ENCODE measurements at regions not wholly inside any gene's neighbourhood (a gene's known extent, or its start where the extent isn't known, plus 50 kb on each side); places are given as distances from the start of the nearest gene placed in this dataset.

DNA sequence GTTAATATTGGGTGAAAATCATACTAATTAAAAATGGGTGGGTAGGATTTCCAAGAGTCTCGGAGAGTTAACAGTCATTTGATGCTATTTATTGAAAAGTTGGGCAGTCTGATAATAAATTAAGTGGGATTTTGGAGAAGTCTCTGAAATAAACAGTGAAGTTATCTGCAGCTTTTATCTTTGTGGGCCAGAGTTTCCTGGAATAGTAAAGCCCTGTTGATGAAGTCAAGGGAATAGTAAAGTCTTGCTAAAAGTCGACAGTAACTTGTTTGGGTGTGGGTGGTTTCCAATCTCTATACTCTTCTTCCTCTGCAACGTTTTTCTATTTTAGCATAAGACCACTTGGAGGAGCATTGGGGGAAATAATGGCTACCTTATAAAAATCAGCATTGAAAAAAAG, 493.6 kb downstream of the EPM2A start:
- no peak for DNase-seq (ENCODE audit: low spot score)

DNA sequence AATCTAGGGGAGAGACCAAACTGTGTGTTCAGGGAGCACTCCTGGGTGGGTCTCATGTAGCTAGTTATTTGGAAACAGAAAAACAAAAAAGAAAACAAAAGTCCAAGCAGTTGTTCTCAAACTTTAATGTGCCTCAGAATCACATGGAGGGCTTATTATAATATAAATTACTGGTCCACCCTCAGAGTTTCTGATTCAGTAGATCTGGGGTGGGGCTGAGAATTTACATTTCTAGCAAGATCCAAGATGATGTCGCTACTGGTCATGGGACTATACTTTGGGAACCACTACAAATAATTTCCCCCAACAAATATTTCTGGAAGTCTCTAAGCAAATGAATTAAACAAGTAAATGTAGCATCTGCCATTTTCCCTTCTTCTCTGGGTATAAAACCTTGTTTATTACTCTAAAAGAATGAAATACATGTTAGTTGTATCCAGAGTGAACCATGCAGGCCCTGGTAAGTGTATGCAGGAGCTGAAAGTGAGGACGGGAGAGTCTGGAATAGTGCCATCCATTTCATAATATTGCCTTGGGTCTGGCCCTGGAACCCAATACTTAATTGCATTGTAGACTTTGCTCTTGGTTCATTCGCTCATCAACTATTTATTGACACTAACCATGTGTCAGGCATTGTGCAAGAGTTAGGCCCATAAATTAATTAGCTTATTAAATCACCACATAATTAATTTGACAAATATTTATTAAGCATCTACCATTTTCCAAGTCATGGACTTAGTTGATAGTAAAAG, 490.8 kb downstream of the EPM2A start:
- DNase-seq (ENCODE audit: low spot score), result no peak

DNA sequence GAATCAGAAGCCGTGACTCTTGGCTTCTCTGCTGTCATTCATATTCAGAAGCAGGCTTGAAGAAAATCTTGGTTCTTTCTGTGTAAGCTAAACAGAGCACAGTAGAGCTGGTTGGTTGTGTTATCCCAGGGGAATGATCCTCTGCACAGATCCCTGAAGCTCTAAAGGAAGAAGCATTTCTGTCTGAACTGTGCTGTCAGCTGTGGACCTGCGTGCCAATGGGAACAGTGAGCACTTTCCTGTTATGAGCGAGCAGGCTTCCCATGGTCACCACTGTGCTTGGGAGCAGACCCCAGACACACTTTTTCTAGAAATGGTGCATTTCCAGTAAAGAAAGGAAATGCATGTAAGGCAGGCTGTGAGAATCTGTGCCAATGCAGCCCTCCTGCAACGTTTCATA, 490.2 kb downstream of the EPM2A start:
- DNase-seq (ENCODE audit: low spot score), result peak; percentile 12

DNA sequence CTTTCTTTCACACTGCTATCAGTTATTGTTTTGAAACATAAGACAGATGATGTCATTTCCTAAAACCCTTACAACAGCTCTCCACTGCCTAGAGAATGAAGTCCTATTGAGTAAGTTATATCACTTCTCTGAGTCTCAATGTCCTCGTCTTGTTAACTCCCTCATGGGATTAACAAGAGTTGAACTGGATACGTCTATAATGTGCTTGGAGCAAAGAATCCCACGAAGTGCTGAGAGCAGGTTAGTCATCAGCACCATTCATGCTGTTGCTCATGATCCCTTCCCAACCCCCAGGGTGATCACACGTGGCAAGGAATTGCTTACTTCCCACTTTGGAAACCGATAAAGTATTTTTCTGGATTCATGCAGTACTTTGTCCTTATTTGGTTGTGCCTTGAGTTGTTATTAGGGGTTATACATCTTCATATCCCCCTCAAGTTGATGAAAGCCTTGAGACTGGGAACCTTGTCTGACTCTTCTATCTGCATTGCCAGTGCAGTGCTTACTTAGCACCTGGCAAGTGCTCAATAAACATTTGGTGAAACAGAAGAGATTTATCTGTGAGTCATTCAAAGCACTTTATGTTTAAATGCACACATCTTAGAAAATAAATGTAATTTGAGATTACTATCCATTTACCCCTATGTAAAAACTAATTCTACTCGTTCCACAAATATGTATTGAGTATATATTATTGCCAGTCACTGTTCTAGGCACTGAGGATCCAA, 487.5 kb downstream of the EPM2A start:
- peak; percentile 17 for DNase-seq (ENCODE audit: low spot score)

DNA sequence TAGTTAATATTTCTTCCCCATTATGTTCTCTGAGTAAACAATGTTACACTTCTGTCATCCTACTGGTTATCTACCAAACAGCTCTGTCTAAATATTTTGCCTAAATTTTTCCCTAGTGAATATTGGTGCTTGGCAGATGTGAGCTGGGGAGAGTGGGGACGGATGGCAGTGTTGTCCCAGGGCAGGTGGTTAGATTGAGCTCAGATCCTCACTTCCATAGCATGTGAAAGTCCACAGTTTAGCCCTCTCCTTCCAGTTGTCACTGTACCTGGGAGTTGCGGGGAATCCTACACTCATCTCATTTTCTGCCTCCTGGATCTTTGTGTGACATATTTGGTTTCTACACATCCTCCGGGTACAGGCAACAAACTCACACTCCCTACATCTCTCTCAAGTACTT, 484.9 kb downstream of the EPM2A start:
- DNase-seq (ENCODE audit: low spot score), result no peak

DNA sequence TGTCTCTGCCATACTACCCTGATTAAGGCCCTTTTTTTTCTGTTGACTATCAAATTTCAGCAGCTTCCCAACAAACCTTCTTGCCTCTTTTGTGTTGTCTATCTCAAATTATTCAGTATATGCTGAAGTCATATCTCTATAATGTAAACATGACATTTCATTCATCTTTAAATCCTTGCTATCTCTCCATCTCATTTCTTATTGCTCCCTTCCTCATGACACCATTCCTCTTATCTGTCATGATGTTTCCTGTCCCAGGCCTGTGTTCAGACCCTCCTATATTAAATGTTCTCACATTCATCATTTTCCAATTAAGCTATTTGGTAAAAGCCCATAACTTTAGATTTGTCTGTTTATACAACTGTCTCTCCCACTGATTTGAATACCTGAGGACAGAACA, 482.6 kb downstream of the EPM2A start:
- no peak for DNase-seq (ENCODE audit: low spot score)

DNA sequence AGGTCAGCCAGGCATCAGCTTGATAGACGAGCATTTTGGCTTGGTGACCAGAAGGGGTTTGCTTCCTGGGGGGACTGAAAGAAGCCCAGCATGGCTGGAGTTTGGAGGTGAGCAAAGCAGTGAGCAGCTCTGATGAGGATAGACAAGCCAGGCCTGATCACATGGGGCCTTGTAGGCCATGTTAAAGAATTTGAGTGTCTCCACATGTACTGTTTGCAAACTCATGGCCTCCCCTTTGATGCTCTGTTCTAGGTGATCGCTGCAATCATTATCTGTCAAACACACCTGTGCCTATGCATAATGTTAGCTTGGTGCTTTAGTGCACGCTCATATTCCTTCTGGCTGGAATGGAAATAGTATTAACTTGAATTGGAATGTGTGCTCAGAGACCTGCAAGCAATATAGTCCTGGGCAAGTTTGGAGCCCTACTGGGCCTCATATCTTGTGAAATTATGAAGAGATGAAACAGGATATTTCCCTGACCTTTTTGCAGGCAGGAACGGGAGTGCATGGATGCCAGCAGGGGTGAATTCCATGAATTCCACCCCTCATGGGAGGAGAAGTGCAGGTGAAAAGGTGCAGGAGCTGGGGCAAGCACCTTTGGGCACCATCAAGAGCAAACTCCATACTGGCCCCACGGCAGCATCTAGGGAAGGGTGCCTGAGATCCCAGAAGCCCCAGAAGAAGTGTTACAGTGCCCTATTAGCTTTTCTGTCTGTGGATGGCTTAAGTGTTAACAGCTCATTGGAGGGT, 480.5 kb downstream of the EPM2A start:
- no peak for DNase-seq (ENCODE audit: low spot score)

DNA sequence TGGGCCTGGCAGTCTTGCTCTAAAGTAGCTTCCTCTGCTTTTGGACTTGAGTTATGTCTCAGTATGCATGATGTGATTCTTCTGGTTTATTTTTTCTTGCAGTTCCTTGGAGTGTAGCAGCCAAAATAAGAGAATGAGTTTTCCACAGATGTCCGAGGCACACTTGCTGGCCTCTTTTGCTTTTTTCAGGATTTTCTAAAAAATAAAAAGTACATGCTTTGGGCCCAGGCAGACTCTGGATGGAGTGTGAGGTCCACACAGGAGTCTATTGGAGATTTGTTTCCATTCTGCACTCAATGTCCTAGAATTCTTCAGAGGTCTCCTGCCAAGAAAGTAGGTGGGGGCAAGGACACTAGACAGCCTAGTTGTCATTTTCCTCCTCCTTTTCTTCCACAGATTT, 477.6 kb downstream of the EPM2A start:
- no peak for DNase-seq (ENCODE audit: low spot score)

DNA sequence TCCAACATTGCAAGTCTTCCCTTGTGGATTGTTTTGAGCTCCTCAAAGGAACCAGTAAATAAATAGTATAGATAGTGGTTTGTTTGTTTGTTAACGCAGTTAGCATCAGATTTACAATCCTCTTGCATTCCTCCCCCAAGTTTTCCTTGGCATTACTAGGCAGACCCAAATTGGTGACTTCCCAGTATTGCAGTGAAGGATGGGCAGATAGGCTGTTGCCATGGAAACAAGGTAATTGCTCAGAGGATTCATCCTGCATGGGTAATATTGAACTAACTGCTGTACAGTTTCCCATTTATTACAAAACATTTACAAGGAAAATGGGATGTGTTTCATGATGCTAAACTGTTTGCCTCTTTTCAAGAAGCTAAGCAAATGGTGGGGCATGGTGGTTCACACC, 477.2 kb downstream of the EPM2A start:
- DNase-seq (ENCODE audit: low spot score), result no peak

DNA sequence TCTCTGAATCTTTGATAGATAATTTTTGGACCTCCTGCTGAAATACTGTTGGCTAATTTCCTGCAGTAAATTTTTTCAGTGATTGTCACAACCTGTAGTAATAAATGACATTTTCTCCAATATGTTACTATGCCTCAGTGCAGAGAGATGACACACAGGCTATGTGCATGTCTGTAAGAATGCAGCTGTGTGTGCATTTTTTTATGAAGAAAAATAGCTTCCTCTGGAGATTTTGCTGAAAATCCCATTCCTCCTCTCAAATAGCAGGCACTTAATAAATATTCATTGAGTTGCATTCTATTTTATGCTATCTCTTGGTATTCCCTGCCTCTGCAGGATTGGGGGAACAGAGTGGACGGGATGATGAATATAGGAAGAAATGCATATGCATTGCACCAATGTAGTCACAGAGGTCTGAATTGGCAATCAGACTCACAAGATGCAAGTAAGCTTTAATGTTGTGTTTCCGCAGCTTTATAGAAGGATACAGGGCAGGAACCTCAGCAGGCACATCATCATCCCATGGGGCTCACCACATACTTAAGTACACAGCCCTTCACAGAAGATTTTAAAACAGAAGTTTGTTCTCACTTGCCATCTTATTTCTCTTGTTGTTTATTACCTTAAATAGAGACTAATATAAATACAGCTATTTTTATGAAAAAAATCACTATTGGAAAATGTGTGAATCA, 474.7 kb downstream of the EPM2A start:
- no peak for DNase-seq (ENCODE audit: low spot score)

DNA sequence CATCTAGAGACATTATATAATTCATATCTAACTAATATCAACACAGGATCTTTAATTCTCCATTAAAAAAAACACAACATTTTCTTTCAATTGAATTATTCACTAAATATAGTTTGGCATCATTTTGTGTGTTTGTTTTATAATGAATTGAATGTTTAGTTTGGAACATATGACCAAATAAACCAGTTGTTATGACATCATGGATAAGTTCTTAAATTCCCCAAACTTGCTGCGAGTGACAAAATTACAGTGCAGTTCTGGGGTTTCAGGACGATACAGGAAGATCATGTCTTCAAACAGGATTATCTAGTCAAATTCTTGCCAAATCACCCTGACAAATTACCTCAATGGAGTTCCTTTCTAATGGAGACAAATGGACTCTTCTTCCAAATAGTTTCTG, 473.6 kb downstream of the EPM2A start:
- DNase-seq (ENCODE audit: low spot score), result no peak

DNA sequence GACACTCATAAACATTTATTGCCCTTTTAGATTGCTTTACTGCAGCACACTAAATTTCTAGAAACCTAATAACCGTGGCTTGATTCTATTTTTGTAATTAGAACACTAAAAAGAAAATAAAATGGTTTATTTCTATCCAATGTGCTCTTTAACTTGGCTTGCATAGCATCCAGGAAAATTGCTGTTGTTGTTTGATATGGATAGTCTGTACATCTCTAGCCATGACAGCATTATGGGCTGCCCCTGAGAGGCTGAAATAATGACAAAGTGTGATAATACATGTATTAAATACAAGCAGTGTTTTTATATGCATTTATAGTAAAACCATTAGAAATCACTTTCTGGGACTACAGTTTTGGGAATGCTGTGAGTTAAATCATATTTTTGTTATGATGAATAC, 472.5 kb downstream of the EPM2A start:
- DNase-seq (ENCODE audit: low spot score), result no peak

DNA sequence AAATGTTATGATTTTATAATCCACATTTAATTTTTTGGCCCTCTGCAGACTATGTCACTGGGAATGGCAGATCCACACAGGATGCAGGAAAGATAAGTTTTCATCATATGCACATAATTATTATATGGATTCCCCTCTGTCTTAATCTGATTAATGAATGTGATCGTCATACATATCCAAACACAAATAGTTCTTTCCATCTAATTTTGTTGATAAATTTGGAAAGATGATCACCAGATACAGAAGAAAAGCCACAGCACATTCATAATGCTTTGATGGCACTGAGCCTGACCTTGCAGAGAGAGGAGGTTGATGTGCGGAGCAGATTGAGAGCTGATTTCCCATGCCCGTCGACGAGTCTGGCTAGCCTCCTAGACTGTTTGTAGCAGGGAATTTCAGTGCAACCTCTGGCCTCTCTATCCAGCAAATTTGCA, 471.5 kb downstream of the EPM2A start:
- DNase-seq (ENCODE audit: low spot score), result no peak

DNA sequence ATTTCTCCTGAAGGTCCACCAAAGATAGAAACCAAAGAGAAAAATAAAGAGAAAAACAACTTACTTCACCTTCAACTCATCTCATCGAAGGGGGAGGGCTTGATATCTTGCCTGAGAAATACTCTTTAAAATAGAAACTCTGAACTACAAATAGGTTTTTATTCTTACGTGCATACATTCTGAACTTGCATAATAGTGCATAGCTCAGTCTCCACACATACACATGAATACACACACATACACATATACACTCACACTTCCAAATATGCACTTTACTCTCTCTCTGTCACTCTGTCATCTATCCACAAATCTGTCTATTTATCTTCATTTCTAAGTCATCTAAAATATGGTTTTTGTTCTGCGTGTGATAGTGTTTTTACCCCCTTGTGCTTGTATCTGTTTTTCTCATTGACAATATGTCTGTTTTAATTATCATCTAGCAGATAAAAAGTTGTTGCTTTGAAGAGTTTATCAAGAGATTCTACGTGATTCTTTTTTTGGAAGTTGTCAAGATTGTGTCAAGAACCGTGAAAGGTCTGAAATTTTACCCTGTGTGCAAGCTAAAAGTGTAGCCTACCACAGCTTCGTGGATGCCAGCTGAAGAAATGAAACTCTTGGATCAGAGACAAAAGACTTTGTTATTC, 468.8 kb downstream of the EPM2A start:
- no peak for DNase-seq (ENCODE audit: low spot score)

DNA sequence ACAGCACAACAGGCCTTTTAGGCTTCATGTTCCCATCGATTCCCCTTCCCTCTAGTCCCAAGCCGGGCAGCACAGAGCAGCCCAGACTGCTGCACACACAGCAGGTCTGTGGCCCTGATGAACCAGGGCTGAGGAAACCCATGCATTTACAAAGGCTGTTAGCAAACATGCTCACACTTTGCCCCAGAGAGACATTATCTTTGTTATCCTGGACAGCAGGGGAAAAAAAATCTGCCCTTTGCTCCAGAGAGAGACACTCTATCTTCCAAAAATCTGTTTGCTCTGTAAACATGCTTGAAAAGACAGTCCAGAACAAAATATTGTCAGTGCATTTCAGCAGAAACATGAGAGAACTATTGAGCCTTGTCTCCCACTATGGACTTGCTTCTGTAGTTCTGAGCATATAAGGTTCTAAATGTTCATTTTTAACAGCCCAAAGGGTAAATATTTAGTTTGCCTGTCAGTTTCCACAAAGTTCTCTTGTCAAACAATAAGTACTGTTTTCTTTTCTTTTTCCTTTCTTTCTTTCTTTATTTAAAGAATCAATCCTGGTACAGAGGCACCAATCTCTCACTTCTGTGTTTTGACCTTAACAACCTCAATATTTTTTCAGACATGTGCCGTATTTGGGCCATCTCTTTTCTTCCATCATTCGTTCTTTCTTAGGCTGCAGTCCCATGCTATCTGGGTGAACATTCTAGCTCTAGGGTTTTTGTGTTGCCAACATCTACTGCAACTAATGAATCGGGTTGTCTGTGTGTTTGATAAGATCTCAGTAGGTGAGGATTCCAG, 468.0 kb downstream of the EPM2A start:
- DNase-seq (ENCODE audit: low spot score), result no peak

DNA sequence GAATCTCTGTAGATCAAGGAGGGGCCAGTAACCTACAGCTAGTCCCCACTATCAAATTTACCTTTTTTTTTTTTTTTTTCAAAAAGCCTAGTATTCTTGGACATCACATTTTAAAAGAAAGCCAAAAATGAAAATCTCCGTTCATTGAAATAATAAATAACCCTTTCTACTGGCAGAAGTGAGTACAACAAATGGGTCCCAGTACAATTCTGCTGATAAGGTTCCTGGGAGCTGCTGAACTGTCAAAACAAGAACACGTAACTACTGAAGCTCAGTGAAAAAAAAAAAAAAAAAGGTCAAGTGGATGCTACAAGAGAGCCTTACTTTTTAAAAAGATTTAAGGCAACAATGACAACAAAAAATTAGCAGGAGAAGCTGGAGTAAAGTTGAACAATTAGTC, 464.9 kb downstream of the EPM2A start:
- no peak for DNase-seq (ENCODE audit: low spot score)

DNA sequence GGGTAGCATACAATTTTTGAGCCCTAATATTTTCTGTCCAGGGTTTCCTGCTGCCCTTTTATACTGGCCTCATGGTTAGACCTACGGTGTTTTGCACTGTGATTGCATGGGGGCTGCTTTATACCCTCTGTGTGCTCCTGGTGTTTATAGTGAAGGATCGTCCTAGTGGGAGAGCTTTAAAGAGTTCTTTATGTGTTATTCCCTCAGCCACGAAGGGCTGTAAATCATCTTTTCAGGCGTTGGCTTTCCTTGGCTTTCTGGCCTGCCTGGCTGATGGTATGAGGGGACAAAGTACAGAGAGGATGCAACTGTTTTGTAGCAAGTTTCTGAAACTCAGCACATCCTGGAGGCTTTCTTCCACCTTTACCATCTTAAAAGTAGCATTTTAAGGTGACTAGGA, 464.3 kb downstream of the EPM2A start:
- DNase-seq (ENCODE audit: low spot score), result no peak

DNA sequence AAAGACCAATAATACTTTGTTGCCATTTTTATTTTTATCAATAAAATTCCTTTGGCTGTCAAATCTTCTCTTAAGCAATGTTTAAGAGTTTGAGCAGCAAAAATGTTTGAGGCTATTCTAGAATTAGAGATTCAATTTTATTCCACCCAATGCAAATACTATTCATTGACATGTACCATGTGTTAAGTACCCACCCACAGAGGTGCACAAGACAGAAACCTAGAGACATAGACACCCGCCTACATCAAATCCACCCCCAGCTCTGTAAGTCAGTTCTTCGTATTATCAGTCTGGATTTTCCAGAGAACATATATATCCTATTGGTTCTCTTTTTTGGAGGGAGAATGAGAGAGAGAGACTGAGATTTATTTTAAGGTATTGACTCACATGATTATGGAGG, 463.7 kb downstream of the EPM2A start:
- no peak for DNase-seq (ENCODE audit: low spot score)

DNA sequence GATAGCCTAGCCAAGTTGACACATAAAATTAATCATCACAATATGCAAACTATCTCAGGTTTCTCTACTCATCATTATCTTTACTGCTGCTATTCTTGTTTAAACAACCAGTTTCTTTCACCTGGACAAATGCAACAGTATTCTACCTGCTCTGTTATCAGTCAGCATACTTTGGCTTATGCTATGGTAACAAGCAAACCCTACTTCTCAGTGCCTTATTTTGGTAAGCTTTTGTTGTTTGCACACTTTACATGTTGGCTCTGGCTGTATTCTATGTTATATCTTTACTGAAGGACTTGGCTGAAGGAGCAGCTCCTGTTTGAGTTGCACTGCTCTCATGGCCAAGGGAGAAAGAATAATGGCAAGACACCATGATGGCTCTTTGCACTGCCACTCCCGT, 463.1 kb downstream of the EPM2A start:
- no peak for DNase-seq (ENCODE audit: low spot score)

DNA sequence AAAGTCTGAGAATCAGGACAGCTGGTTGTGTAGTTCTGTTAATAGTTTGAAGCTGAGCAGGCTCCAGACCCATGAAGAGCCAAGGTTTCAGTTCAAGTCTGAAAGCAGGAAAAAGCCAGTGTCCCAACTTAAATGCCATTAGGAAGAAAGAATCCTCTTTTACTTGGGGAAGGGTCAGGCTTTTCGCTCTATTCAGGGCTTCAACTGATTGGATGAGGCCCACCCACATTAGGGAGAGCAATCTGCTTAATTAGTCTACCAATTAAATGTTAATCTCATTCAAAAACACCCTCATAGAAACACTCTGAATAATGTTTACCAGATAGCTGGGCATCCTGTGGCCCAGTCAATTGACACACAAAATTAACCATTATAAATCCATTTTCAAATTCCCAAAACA, 462.2 kb downstream of the EPM2A start:
- DNase-seq (ENCODE audit: low spot score), result no peak

DNA sequence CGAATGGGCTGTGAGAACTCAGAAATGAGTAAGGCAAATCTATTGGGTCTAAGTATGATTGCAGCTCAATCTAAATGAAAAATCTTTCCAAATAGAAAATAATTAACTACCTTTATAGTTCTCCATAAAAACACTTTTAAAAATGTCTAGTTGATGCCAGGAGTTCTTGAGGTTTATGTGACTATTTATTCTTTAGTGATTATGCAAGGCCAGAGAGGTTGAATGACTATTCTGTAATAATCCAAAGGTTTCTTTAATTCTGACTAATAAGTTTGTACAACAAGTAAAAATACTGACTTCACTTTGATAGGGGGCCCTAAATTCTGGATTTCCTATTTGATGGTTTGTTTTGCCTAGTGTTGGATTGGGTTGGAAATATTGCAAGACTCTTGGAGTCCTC, 461.2 kb downstream of the EPM2A start:
- no peak for DNase-seq (ENCODE audit: low spot score)

Data from COLO829 (cell line).